Activated naive CD4-positive, alpha-beta T cell treated with anti-CD3 and anti-CD28 coated beads, Interleukin-2, amount 50 U/mL, for 72 hours (primary cell): ENCODE measurements at regions not wholly inside any gene's neighbourhood (a gene's known extent, or its start where the extent isn't known, plus 50 kb on each side); places are given as distances from the start of the nearest gene placed in this dataset.

Experiments used
- ATAC-seq, 2 donors: fragments of 150-1000 bp; cut with Tn5 transposase; 2 replicates each; pipeline ENCODE4 v1.10.0; 2021; ENCODE audit warnings: mild to moderate bottlenecking in 2 of 2, moderate library complexity in 2 of 2
- DNase-seq, 2 donors: peaks; one replicate each; pipeline ENCODE4 v3.0.0; 2021 to 2022; ENCODE audit warnings: low spot score in 2 of 2
- H3K27ac Mint-ChIP-seq, 2 donors: one replicate each; pipeline ENCODE4 v1.8.0; 2022; ENCODE audit warnings: mild to moderate bottlenecking in 2 of 2, mixed read lengths in 2 of 2
- H3K36me3 Mint-ChIP-seq, 2 donors: one replicate each; pipeline ENCODE4 v1.8.0; 2022; ENCODE audit warnings: mixed read lengths in 2 of 2
- H3K9me3 Mint-ChIP-seq, 2 donors: one replicate each; pipeline ENCODE4 v1.8.0; 2022; ENCODE audit warnings: mixed read lengths in 2 of 2

- ATAC-seq, result no peak
- Mint-ChIP-seq H3K36me3 (peaks cover 0 to 4% of the 10 kb centered on the region in 2 donors), H3K27ac (no peak overlapping the region), H3K9me3 (peaks cover 0 to 4% of the 10 kb centered on the region in 2 donors)
- DNase-seq, result no peak
These were observed 340.8 kb downstream of the MN1 start for GRCh38 chr22:27460591-27461347.

GRCh38 chr22:27461470-27461869, 340.1 kb downstream of the MN1 start:
- Mint-ChIP-seq H3K27ac (no peak overlapping the region), H3K36me3 (peaks cover 0 to 4% of the 10 kb centered on the region in 2 donors), H3K9me3 (no peaks in the 10 kb centered on the region)
- ATAC-seq, result no peak
- DNase-seq, result no peak

DNA sequence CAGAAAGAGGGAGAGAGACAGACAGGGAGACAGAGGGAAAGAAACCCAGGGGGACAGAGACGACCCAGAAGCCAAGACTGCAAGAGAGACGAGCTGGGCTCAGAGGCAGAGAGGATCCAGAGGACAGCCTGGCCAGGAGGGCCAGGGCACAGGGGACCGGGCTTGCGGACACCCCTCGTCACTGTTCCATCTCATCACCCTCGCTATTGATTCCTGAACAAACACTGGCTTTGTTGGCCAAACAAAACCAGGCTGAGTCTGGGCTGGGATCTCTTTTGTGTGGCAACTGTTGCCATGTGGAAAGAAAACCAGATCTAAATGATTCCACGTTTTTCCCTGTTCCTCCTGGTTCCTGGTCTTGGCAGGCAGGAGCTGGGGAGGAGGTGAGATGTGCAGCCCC, 339.4 kb downstream of the MN1 start:
- DNase-seq (no peak), ATAC-seq (no peak)
- no peaks in the 10 kb centered on the region for H3K9me3 Mint-ChIP-seq
- H3K36me3 Mint-ChIP-seq, result peaks cover 0 to 4% of the 10 kb centered on the region in 2 donors
- H3K27ac Mint-ChIP-seq, result no peak overlapping the region

GRCh38 chr22:27463121-27463660, 338.4 kb downstream of the MN1 start:
- H3K9me3 Mint-ChIP-seq, result no peaks in the 10 kb centered on the region
- peaks cover 0 to 4% of the 10 kb centered on the region in 2 donors for H3K36me3 Mint-ChIP-seq
- ATAC-seq (no peak), DNase-seq (no peak)
- H3K27ac Mint-ChIP-seq, result no peak overlapping the region

DNA sequence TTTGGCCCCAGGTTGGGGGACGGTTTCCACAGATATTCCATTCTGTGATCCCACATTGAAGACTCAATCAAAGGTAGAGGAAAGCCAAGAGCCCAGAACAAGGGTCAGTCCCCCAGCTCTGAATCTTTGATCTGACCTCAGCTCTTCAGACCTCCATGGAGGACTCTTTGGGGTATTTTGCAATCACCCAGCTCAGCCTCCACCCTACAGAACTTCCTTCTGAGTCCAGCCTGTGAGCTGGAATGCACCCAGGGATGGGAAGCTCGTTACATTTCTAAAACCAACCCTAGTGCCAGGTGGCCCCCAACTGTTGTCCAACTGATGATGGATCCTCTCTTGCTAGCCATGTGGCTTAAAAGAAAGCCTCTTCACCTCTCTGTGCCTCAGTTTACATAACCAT, 335.3 kb downstream of the MN1 start:
- no peaks in the 10 kb centered on the region for H3K9me3 Mint-ChIP-seq
- H3K36me3 Mint-ChIP-seq, result peaks cover 0 to 4% of the 10 kb centered on the region in 2 donors
- no peak for DNase-seq
- H3K27ac Mint-ChIP-seq, result no peak overlapping the region
- no peak for ATAC-seq

DNA sequence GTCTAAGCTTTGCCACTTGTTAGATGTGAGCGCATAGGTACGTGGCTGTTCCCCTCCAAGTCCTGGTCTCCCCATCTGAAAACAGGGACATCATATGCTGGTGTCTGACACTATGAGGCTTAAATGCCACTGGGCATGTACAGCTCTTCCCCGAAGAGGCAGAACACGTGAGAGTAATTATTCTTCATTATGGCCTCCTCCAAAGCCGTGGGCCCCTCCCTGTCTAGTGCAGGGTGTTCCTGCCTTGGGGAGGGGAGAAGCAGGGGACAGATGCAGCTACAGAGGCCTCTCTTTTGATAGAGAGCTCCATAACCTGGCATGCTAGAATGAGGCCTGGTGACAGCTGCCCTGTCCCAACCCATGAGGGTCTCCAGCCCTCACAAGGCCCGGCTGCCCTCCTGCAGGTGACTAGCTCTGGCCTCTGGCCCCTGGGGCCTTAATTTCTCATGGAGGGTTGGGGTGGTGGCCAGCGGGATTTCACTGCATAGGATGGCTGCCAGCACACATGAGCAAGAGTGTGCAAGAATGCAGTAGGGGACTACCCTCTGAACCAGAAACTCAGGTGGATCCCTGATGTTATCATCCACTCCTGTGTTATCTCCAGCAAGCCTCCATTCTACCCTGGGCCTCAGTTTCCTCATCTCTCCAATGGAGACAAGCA, 334.6 kb downstream of the MN1 start:
- H3K9me3 Mint-ChIP-seq, result no peaks in the 10 kb centered on the region
- no peak for ATAC-seq
- DNase-seq, result no peak
- H3K27ac Mint-ChIP-seq, result no peak overlapping the region
- H3K36me3 Mint-ChIP-seq, result peaks cover 0 to 4% of the 10 kb centered on the region in 2 donors

GRCh38 chr22:27467711-27468110, 333.8 kb downstream of the MN1 start:
- peaks cover 0 to 1% of the 10 kb centered on the region in 2 donors for H3K36me3 Mint-ChIP-seq
- ATAC-seq, result no peak
- H3K27ac Mint-ChIP-seq, result no peak overlapping the region
- no peaks in the 10 kb centered on the region for H3K9me3 Mint-ChIP-seq
- no peak for DNase-seq

- no peaks in the 10 kb centered on the region for H3K36me3 Mint-ChIP-seq
- ATAC-seq, result no peak
- DNase-seq, result no peak
- H3K27ac Mint-ChIP-seq, result no peak overlapping the region
- no peaks in the 10 kb centered on the region for H3K9me3 Mint-ChIP-seq
These were observed 332.8 kb downstream of the MN1 start for GRCh38 chr22:27468712-27469111.

GRCh38 chr22:27470169-27470772, 331.3 kb downstream of the MN1 start:
- no peak for ATAC-seq
- Mint-ChIP-seq H3K27ac (no peak overlapping the region), H3K36me3 (no peaks in the 10 kb centered on the region), H3K9me3 (no peaks in the 10 kb centered on the region)
- no peak for DNase-seq

- Mint-ChIP-seq H3K9me3 (no peaks in the 10 kb centered on the region), H3K36me3 (no peaks in the 10 kb centered on the region), H3K27ac (no peak overlapping the region)
- ATAC-seq (no peak), DNase-seq (no peak)
These were observed 328.6 kb downstream of the MN1 start for GRCh38 chr22:27472975-27473374.

DNA sequence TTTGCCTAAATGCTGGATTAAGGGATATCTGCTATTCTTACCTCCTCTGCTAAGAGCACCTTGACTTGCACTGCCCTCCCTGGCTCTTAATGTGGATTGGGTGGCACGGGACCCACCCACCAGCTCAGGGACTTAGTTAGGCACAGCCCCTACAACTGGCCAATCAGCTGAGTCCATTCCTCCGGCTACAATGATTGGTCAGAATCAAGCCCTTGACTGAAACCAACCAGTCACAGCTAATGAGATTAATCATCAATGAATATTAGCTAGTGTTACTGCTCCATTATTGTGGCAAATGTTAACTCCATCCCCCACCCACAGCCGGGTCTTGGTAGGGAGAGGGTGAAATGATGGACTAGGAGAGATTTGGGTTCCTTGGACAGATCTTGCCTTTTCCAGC, 328.0 kb downstream of the MN1 start:
- no peaks in the 10 kb centered on the region for H3K9me3 Mint-ChIP-seq
- H3K27ac Mint-ChIP-seq, result no peak overlapping the region
- no peak for ATAC-seq
- H3K36me3 Mint-ChIP-seq, result no peaks in the 10 kb centered on the region
- no peak for DNase-seq

DNA sequence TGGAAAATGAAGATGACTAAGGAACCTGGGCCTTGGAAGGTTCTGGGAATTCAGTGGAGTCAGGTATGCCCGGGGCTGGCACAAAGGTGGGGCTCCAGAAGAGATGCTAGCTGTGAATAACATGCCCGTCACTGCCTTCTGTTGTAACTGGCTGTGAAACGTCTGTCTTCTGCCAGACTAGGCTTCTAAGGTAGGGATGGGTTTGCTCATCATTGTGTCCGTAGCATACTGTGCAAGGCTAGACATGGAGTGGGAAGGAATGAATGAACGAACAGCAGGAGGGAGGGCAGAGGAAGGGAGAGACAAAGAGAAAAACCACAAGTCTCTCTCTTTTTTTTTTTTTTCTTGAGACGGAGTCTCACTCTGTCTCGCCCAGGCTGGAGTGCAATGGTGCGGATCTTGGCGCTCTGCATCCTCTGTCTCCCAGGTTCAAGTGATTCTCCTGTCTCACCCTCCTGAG, 327.4 kb downstream of the MN1 start:
- no peak overlapping the region for H3K27ac Mint-ChIP-seq
- DNase-seq, result no peak
- no peaks in the 10 kb centered on the region for H3K36me3 Mint-ChIP-seq
- no peaks in the 10 kb centered on the region for H3K9me3 Mint-ChIP-seq
- ATAC-seq, result no peak

GRCh38 chr22:27474711-27475547, 326.6 kb downstream of the MN1 start:
- Mint-ChIP-seq H3K27ac (no peak overlapping the region), H3K9me3 (no peaks in the 10 kb centered on the region), H3K36me3 (no peaks in the 10 kb centered on the region)
- DNase-seq (no peak), ATAC-seq (no peak)

GRCh38 chr22:27475548-27475897, 326.0 kb downstream of the MN1 start:
- Mint-ChIP-seq H3K36me3 (no peaks in the 10 kb centered on the region), H3K9me3 (no peaks in the 10 kb centered on the region), H3K27ac (no peak overlapping the region)
- ATAC-seq (no peak), DNase-seq (no peak)

DNA sequence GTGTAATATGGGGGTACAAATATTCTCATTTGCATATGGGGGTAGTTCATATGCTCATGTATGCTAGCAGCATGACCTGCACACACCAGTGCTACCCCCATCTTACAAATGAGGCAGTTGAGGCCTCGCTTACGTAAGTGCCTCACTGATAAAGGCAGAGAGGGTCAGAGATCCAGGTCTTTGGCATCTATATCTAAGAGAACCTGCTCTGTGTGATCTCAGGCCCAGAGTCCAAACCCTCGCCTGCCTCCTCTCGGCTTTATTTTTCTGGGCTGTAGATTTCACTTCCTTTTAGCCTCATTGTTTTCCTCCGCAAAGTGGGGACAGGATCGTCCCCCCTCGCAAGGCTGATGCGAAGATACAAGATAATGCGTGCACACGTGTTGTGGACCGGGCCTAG, 325.2 kb downstream of the MN1 start:
- DNase-seq (no peak), ATAC-seq (no peak)
- H3K36me3 Mint-ChIP-seq, result no peaks in the 10 kb centered on the region
- H3K27ac Mint-ChIP-seq, result no peak overlapping the region
- H3K9me3 Mint-ChIP-seq, result no peaks in the 10 kb centered on the region

DNA sequence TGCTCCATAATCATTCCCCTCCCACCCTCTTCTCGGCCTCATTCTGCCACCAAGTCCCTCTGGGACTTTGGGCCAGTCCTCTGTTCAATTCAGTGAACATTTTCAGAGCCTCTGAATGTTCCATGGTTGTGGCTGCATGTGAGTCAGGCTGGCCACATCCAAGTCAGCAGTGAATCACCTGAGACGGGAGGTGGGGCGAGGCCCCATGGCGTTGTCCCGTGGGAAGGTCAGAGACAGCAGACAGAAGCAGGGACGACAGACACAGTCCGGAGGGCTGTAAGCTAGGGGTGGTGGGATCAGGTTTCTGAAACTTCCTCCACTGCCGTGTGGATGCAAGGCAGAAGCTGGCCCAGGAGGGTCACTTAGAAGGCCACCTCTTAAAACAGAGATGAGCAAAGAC, 324.8 kb downstream of the MN1 start:
- ATAC-seq (no peak), DNase-seq (no peak)
- H3K27ac Mint-ChIP-seq, result peak overlapping the region in 1 of 2 donors; percentile 20
- H3K9me3 Mint-ChIP-seq, result no peaks in the 10 kb centered on the region
- H3K36me3 Mint-ChIP-seq, result no peaks in the 10 kb centered on the region

DNA sequence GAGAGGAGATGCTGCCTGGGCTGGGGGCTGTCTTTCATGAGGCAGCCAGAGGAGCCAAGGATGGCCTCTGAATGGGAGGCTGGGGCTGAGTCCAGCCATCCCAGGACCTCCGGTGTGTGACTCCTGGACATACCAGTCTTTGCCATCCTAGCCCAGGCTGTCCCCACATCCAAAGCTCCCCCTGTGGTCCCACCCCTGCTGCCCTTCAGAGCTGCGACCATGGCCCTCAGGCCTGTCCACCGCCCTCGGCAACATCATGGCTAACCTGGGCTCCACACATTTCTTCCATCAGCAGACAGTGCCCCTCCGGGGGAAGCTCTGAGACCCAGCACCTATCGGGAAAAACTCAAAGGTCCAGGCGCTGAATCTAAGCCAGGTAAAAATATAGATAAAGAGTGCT, 324.4 kb downstream of the MN1 start:
- H3K9me3 Mint-ChIP-seq, result no peaks in the 10 kb centered on the region
- ATAC-seq (no peak), DNase-seq (no peak)
- H3K36me3 Mint-ChIP-seq, result no peaks in the 10 kb centered on the region
- H3K27ac Mint-ChIP-seq, result no peak overlapping the region
